H9 (cell line): ENCODE measurements at regions not wholly inside any gene's neighbourhood (a gene's known extent, or its start where the extent isn't known, plus 50 kb on each side); places are given as distances from the start of the nearest gene placed in this dataset.

Source experiments
- DNase-seq: peaks from one replicate; pipeline ENCODE4 v3.0.0-alpha.2; 2017
- H2AFZ ChIP-seq: one replicate; pipeline ENCODE4 v1.6.1; 2013; ENCODE audit warnings: mild to moderate bottlenecking, low read length, control low read depth, moderate library complexity
- H2AK5ac ChIP-seq: 2 replicates; pipeline ENCODE4 v1.6.1; 2013; ENCODE audit warnings: low read length, control low read depth, mixed read lengths; ENCODE audit not compliant: insufficient read length
- H2BK120ac ChIP-seq: one replicate; pipeline ENCODE4 v1.6.1; 2013; ENCODE audit warnings: low read depth, mild to moderate bottlenecking, low read length, control low read depth, inconsistent platforms; ENCODE audit not compliant: poor library complexity, severe bottlenecking
- H2BK12ac ChIP-seq: 2 replicates; pipeline ENCODE4 v1.6.1; 2013; ENCODE audit warnings: low read length, control low read depth, mixed read lengths, low read depth; ENCODE audit not compliant: insufficient read length
- H2BK15ac ChIP-seq: 2 replicates; pipeline ENCODE4 v1.6.1; 2013; ENCODE audit warnings: low read depth, low read length, control low read depth
- H2BK20ac ChIP-seq: one replicate; pipeline ENCODE4 v1.6.1; 2013; ENCODE audit warnings: low read depth, mild to moderate bottlenecking, low read length, control low read depth, inconsistent platforms; ENCODE audit not compliant: poor library complexity, severe bottlenecking
- H2BK5ac ChIP-seq: 2 replicates; pipeline ENCODE4 v1.6.1; 2013; ENCODE audit warnings: low read length, control low read depth, mixed read lengths; ENCODE audit not compliant: insufficient read length
- H3K14ac ChIP-seq: 2 replicates; pipeline ENCODE4 v1.6.1; 2013; ENCODE audit warnings: low read length, control low read depth; ENCODE audit not compliant: insufficient read depth
- H3K18ac ChIP-seq: 2 replicates; pipeline ENCODE4 v1.6.1; 2013; ENCODE audit warnings: low read depth, mild to moderate bottlenecking, mixed read lengths, low read length, control low read depth; ENCODE audit not compliant: insufficient read length
- H3K23ac ChIP-seq: 2 replicates; pipeline ENCODE4 v1.6.1; 2013; ENCODE audit warnings: low read length, control low read depth, mixed read lengths, low read depth; ENCODE audit not compliant: insufficient read length
- H3K23me2 ChIP-seq: 2 replicates; pipeline ENCODE4 v1.6.1; 2013; ENCODE audit warnings: low read depth, mild to moderate bottlenecking, mixed read lengths, low read length, control low read depth; ENCODE audit not compliant: insufficient read length, poor library complexity, severe bottlenecking
- H3K27ac ChIP-seq: 2 replicates; pipeline ENCODE4 v1.5.1; 2013; ENCODE audit warnings: low read length, control low read depth, mixed read lengths, low read depth; ENCODE audit not compliant: insufficient read length
- H3K27me3 ChIP-seq: 2 replicates; pipeline ENCODE4 v1.6.1; 2013; ENCODE audit warnings: low read length, control low read depth, inconsistent platforms; ENCODE audit not compliant: insufficient read depth
- H3K4ac ChIP-seq: 2 replicates; pipeline ENCODE4 v1.6.1; 2013; ENCODE audit warnings: low read depth, mild to moderate bottlenecking, control low read depth, inconsistent platforms, low read length, moderate library complexity
- H3K4me1 ChIP-seq: 2 replicates; pipeline ENCODE4 v1.6.1; 2013; ENCODE audit warnings: low read length, control low read depth, inconsistent platforms; ENCODE audit not compliant: insufficient read depth
- H3K4me2 ChIP-seq: 2 replicates; pipeline ENCODE4 v1.6.1; 2013; ENCODE audit warnings: low read length, control low read depth, mixed read lengths; ENCODE audit not compliant: insufficient read length, insufficient read depth
- H3K56ac ChIP-seq: 2 replicates; pipeline ENCODE4 v1.6.1; 2013; ENCODE audit warnings: low read depth, mild to moderate bottlenecking, mixed read lengths, low read length, control low read depth; ENCODE audit not compliant: insufficient read length
- H3K79me1 ChIP-seq: 2 replicates; pipeline ENCODE4 v1.6.1; 2013; ENCODE audit warnings: low read depth, mild to moderate bottlenecking, moderate library complexity, low read length, control low read depth, inconsistent platforms; ENCODE audit not compliant: insufficient read depth, poor library complexity, severe bottlenecking
- H3K79me2 ChIP-seq: 2 replicates; pipeline ENCODE4 v1.6.1; 2013; ENCODE audit warnings: low read length, control low read depth, inconsistent platforms; ENCODE audit not compliant: insufficient read depth
- H3K9ac ChIP-seq: 2 replicates; pipeline ENCODE4 v1.6.1; 2013; ENCODE audit warnings: low read length, control low read depth, mixed read lengths; ENCODE audit not compliant: insufficient read length; ENCODE audit errors: extremely low read depth
- H3K9me3 ChIP-seq: one replicate; pipeline ENCODE4 v1.6.1; 2013; ENCODE audit warnings: low read depth, low read length, inconsistent platforms; ENCODE audit not compliant: control insufficient read depth
- H3T11ph ChIP-seq: one replicate; pipeline ENCODE4 v1.6.1; 2013; ENCODE audit warnings: mild to moderate bottlenecking, low read length, control low read depth, inconsistent platforms
- H4K20me1 ChIP-seq: one replicate; pipeline ENCODE4 v1.6.1; 2013; ENCODE audit not compliant: control insufficient read depth, insufficient read length, insufficient read depth
- H4K5ac ChIP-seq: 2 replicates; pipeline ENCODE4 v1.6.1; 2013; ENCODE audit warnings: low read depth, mild to moderate bottlenecking, mixed read lengths, low read length, control low read depth; ENCODE audit not compliant: insufficient read length
- H4K8ac ChIP-seq: replicated peaks from 2 replicates; pipeline ENCODE4 v1.6.1; 2013; ENCODE audit warnings: low read length, control low read depth, mixed read lengths, low read depth; ENCODE audit not compliant: insufficient read length
- H4K91ac ChIP-seq: 2 replicates; pipeline ENCODE4 v1.6.1; 2013; ENCODE audit warnings: low read depth, mild to moderate bottlenecking, moderate library complexity, mixed read lengths, low read length, control low read depth; ENCODE audit not compliant: insufficient read length
- H3K27ac Mint-ChIP-seq, 3 experiments: 2 replicates in 2 of 3; 3 replicates in 1 of 3; pipeline ENCODE4 v1.8.0; 2020 to 2021; ENCODE audit warnings: mixed read lengths in 3 of 3, mild to moderate bottlenecking in 1 of 3, moderate library complexity in 1 of 3
- H3K27me3 Mint-ChIP-seq: 2 replicates; pipeline ENCODE4 v1.8.0; 2021; ENCODE audit warnings: low read depth, mild to moderate bottlenecking, moderate library complexity, mixed read lengths
- H3K36me3 Mint-ChIP-seq, 3 experiments: 2 replicates in 2 of 3; 3 replicates in 1 of 3; pipeline ENCODE4 v1.8.0; 2020 to 2021; ENCODE audit warnings: low read depth in 3 of 3, mixed read lengths in 3 of 3; ENCODE audit not compliant: insufficient read depth in 1 of 3
- H3K4me1 Mint-ChIP-seq, 2 experiments: 2 replicates each; pipeline ENCODE4 v1.8.0; 2020; ENCODE audit warnings: mixed read lengths in 2 of 2
- H3K4me3 Mint-ChIP-seq, 2 experiments: 2 replicates in 1 of 2; 3 replicates in 1 of 2; pipeline ENCODE4 v1.8.0; 2020 to 2021; ENCODE audit warnings: mild to moderate bottlenecking in 2 of 2, mixed read lengths in 2 of 2, moderate library complexity in 1 of 2
- H3K9me3 Mint-ChIP-seq, 2 experiments: 2 replicates in 1 of 2; 3 replicates in 1 of 2; pipeline ENCODE4 v1.8.0; 2020; ENCODE audit warnings: mild to moderate bottlenecking in 2 of 2, mixed read lengths in 2 of 2, moderate library complexity in 1 of 2
- CTCF ChIP-seq: fragments of 200-600 bp; sonication (generic); conservative IDR thresholded peaks from 3 replicates; pipeline ENCODE4 v1.8.0; 2021; ENCODE audit warnings: antibody characterized with exemption, mild to moderate bottlenecking
- WGBS: extraction: QIAGEN DNeasy Blood & Tissue Kit; methylation state at CpG from one replicate; pipeline ENCODE4 v1.1.7; 2013; ENCODE audit warnings: missing lambda C conversion rate, low lambda C conversion rate, mixed read lengths; ENCODE audit not compliant: insufficient read length; ENCODE audit errors: extremely low coverage; 5-methylcytosine and 5-hydroxymethylcytosine counted together

- no peak overlapping the region for H4K5ac ChIP-seq
- no peak overlapping the region for H3K4me2 ChIP-seq
- no peaks in the 10 kb centered on the region for H3K79me1 ChIP-seq
- Mint-ChIP-seq H3K36me3 (peaks cover 0 to 15% (median 3%) of the 10 kb centered on the region in 3 experiments; a peak in 3 of 7 replicates), H3K4me1 (peaks cover 44 to 58% of the 10 kb centered on the region in 2 experiments), H3K27me3 (peaks cover 11% of the 10 kb centered on the region), H3K4me3 (no peak overlapping the region), H3K9me3 (peaks cover 2 to 12% of the 10 kb centered on the region in 2 experiments; a peak in 2 of 5 replicates), H3K27ac (no peak overlapping the region)
- H3K79me2 ChIP-seq, result no peaks in the 10 kb centered on the region
- no peaks in the 10 kb centered on the region for H3K27me3 ChIP-seq
- TF ChIP-seq CTCF, result no peak
- no peak overlapping the region for H4K8ac ChIP-seq
- H2BK12ac ChIP-seq, result no peak overlapping the region
- no peak overlapping the region for H4K91ac ChIP-seq
- no peak overlapping the region for H3K9ac ChIP-seq
- no peak overlapping the region for H3K27ac ChIP-seq
- H3K23ac ChIP-seq, result no peak overlapping the region
- DNase-seq, result no peak
- no peaks in the 10 kb centered on the region for H3K23me2 ChIP-seq
- no peaks in the 10 kb centered on the region for H4K20me1 ChIP-seq
- H3T11ph ChIP-seq, result no peak overlapping the region
- no peak overlapping the region for H3K56ac ChIP-seq
- no peak overlapping the region for H2AK5ac ChIP-seq
- H3K4me1 ChIP-seq, result peaks cover 11% of the 10 kb centered on the region; the same call in 1 of the 2 replicates
- no peaks in the 10 kb centered on the region for H3K9me3 ChIP-seq
- no peak overlapping the region for H3K14ac ChIP-seq
- H2AFZ ChIP-seq, result no peak overlapping the region
- H2BK20ac ChIP-seq, result no peak overlapping the region
- H2BK15ac ChIP-seq, result no peak overlapping the region
- H2BK5ac ChIP-seq, result no peak overlapping the region
- H3K18ac ChIP-seq, result no peak overlapping the region
- no peak overlapping the region for H2BK120ac ChIP-seq
- H3K4ac ChIP-seq, result no peak overlapping the region
- no CpG with 5 or more reads among the region's 9 CpGs for WGBS
Measured at GRCh38 chr1:181178241-181178879, 89.9 kb downstream of the IER5 start.
